Epithelial cell of esophagus (primary cell): ENCODE measurements at regions not wholly inside any gene's neighbourhood (a gene's known extent, or its start where the extent isn't known, plus 50 kb on each side); places are given as distances from the start of the nearest gene placed in this dataset.

Experiments
- DNase-seq: peaks from one replicate; pipeline ENCODE4 v3.0.0; 2010; ENCODE audit warnings: low read depth
- H3K4me3 ChIP-seq: 2 replicates; pipeline ENCODE4 v1.5.1; 2011; ENCODE audit warnings: mild to moderate bottlenecking, low read length, control low read depth
- CTCF ChIP-seq: IDR thresholded peaks from 2 replicates; pipeline ENCODE4 v1.5.1; 2011; ENCODE audit warnings: low read depth, mild to moderate bottlenecking, low read length, control low read depth, inconsistent platforms; ENCODE audit not compliant: insufficient read depth; ENCODE audit errors: missing control alignments

- TF ChIP-seq CTCF: no peak
- no peak overlapping the region for H3K4me3 ChIP-seq
- DNase-seq: no peak
These were observed 51.1 kb downstream of the GARRE1 start for GRCh38 chr19:34305221-34306083.

- DNase-seq: no peak
- no peak overlapping the region for H3K4me3 ChIP-seq
- no peak for TF ChIP-seq CTCF
These were observed 51.9 kb downstream of the GARRE1 start for GRCh38 chr19:34306213-34306661.

GRCh38 chr19:34306824-34307223 lies 52.5 kb downstream of the GARRE1 start:
- no peak overlapping the region for H3K4me3 ChIP-seq
- TF ChIP-seq CTCF: no peak
- DNase-seq: no peak

GRCh38 chr19:34308381-34309367 lies 54.3 kb downstream of the GARRE1 start:
- no peak for TF ChIP-seq CTCF
- no peak for DNase-seq
- H3K4me3 ChIP-seq: no peak overlapping the region

- no peak overlapping the region for H3K4me3 ChIP-seq
- no peak for DNase-seq
- TF ChIP-seq CTCF: no peak
These were observed 55.2 kb downstream of the GARRE1 start for GRCh38 chr19:34309368-34310138.

- no peak for DNase-seq
- TF ChIP-seq CTCF: no peak
- no peak overlapping the region for H3K4me3 ChIP-seq
These were observed 54.5 kb upstream of the GPI start for GRCh38 chr19:34310494-34310981.
